C4-2B (cell line): ENCODE measurements at regions not wholly inside any gene's neighbourhood (a gene's known extent, or its start where the extent isn't known, plus 50 kb on each side); places are given as distances from the start of the nearest gene placed in this dataset.
"Not testable (repeated sequence)": the region's sequence is repeated elsewhere in the genome, so short reads cannot be mapped to it uniquely, and the experiment has no call there.

Experiments
- H3K27ac ChIP-seq: fragments of 450-650 bp; 2 replicates; pipeline ENCODE4 v1.5.1; 2017
- ZFX ChIP-seq: fragments of 450-650 bp; IDR thresholded peaks from 2 replicates; pipeline ENCODE4 v1.6.1; 2017
- TF ChIP-seq, protein P1 (sequence below): fragments of 450-650 bp; conservative IDR thresholded peaks from 2 replicates; pipeline ENCODE4 v1.5.1; 2017; ENCODE audit warnings: mild to moderate bottlenecking

GRCh38 chrX:53813670-53814440, 127.3 kb upstream of the HUWE1 start:
- H3K27ac ChIP-seq: no peak overlapping the region
- TF ChIP-seq, protein P1, sequence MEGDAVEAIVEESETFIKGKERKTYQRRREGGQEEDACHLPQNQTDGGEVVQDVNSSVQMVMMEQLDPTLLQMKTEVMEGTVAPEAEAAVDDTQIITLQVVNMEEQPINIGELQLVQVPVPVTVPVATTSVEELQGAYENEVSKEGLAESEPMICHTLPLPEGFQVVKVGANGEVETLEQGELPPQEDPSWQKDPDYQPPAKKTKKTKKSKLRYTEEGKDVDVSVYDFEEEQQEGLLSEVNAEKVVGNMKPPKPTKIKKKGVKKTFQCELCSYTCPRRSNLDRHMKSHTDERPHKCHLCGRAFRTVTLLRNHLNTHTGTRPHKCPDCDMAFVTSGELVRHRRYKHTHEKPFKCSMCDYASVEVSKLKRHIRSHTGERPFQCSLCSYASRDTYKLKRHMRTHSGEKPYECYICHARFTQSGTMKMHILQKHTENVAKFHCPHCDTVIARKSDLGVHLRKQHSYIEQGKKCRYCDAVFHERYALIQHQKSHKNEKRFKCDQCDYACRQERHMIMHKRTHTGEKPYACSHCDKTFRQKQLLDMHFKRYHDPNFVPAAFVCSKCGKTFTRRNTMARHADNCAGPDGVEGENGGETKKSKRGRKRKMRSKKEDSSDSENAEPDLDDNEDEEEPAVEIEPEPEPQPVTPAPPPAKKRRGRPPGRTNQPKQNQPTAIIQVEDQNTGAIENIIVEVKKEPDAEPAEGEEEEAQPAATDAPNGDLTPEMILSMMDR: no peak
- TF ChIP-seq ZFX: no peak

DNA sequence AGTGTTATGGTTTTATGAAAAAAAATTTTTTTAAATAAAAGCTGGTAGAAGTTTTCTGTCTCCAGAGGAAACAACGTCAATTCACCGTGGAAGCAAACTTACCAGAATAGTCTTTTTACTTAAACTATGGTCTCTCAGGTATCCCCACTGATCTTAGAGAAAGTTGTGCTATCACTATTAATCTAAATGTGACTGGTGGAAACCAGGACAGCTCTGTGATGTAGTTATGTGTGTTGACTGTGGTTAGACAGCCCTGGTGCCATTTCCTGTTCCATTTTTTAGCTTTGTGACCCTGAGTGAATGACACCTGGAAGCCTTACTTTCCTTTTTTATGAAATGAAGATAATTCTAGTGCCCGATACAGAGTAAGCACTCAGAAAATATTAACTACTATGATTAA, 111.8 kb upstream of the HUWE1 start:
- H3K27ac ChIP-seq: no peak overlapping the region

DNA sequence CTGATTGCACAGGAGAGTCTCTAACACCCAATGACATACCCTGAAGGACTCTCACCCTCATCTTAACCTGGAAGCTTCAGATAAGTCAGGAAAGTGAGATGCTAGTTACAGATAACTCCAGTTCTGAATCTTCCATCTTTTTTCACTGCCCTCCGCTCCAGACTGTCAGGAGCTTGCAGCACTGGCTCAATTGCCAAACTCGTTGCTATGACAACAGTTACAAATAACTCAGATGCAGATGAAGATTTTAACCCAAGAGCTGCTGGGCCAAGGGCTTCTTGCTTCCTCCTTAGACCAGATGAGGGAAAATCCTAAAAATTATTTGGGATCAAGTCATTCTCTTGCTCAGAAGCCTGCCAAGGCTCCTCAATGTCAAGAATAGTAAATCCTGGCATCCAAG, 109.1 kb upstream of the HUWE1 start:
- TF ChIP-seq ZFX: no peak
- TF ChIP-seq, protein P1: no peak
- no peak overlapping the region for H3K27ac ChIP-seq

More for the DNA sequence above, 111.8 kb upstream of the HUWE1 start:
- TF ChIP-seq ZFX: no peak
- TF ChIP-seq, protein P1: no peak

- TF ChIP-seq ZFX: no peak
- TF ChIP-seq, protein P1: no peak
Observed at GRCh38 chrX:53794181-53794580, 107.7 kb upstream of the HUWE1 start.

GRCh38 chrX:53768865-53769264, 82.3 kb upstream of the HUWE1 start:
- H3K27ac ChIP-seq: no peak overlapping the region
- TF ChIP-seq, protein P1: no peak
- TF ChIP-seq ZFX: no peak

More at GRCh38 chrX:53794181-53794580, 107.7 kb upstream of the HUWE1 start:
- H3K27ac ChIP-seq: no peak overlapping the region

DNA sequence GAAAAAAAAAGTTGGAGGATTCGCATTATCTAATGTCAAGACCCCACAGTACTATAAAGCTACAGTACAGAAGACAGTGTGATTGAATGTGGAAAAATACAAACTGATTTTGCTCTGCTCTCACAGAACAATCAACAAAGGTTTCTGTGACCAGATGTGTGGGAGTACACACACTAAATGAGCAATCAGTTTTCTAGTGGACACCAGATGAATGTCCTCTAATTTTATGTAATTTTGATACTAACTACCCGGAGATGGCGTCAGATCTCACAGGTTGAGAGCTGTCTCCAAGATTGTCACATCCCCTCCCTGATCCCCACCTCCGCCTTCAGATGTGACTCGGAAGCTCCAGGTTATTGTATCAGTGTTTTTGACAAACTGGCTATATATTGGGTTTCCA, 81.9 kb upstream of the HUWE1 start:
- no peak for TF ChIP-seq ZFX
- TF ChIP-seq, protein P1: no peak
- no peak overlapping the region for H3K27ac ChIP-seq

DNA sequence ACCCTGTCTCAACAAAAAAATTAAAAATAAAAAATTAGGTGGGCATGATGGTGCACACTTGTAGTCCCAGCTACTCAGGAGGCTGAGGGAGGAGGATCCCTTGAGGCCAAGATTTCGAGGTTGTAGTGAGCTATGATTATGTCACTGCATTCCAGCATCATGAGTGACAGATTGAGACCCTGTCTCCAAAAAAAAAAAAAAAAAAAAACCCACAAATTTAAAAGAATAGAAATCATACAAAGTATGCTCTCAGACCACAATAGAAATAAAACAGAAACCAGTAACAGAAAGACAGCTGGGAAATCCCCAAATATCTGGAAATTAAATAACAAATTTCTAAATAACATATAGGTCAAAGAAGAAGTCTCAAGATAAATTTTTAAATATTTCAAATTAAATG, 81.0 kb upstream of the HUWE1 start:
- no peak overlapping the region for H3K27ac ChIP-seq
- TF ChIP-seq, protein P1: no peak
- no peak for TF ChIP-seq ZFX

DNA sequence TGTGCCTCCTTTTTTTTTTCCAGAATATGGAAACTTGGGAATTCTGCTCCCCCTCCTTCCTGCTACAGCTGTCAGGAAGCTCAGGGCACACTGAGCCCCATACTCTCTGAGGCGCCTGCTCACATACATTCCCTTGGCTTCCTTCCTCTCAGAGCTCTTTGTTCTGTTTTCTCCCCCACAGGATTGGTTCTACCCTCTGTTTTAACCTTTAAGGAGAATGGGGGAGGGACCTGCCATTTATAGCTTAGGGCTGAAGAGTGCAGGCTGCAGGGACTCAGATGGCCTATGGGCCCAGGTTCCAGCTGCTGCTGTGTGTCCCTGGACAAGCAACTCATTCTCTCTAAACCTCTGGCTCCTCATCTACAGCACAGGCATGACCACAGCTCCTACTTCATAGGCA, 70.7 kb upstream of the HUWE1 start:
- H3K27ac ChIP-seq: not testable (repeated sequence)
